DMS53 treated with DMSO at 0.1 percent for 48 hours (cell line): ENCODE measurements at regions not wholly inside any gene's neighbourhood (a gene's known extent, or its start where the extent isn't known, plus 50 kb on each side); places are given as distances from the start of the nearest gene placed in this dataset.

Source experiments
- DNase-seq: peaks from one replicate; lab custom pipeline; 2025; ENCODE audit not compliant: unreplicated experiment; lab: John Stamatoyannopoulos, UW

DNA sequence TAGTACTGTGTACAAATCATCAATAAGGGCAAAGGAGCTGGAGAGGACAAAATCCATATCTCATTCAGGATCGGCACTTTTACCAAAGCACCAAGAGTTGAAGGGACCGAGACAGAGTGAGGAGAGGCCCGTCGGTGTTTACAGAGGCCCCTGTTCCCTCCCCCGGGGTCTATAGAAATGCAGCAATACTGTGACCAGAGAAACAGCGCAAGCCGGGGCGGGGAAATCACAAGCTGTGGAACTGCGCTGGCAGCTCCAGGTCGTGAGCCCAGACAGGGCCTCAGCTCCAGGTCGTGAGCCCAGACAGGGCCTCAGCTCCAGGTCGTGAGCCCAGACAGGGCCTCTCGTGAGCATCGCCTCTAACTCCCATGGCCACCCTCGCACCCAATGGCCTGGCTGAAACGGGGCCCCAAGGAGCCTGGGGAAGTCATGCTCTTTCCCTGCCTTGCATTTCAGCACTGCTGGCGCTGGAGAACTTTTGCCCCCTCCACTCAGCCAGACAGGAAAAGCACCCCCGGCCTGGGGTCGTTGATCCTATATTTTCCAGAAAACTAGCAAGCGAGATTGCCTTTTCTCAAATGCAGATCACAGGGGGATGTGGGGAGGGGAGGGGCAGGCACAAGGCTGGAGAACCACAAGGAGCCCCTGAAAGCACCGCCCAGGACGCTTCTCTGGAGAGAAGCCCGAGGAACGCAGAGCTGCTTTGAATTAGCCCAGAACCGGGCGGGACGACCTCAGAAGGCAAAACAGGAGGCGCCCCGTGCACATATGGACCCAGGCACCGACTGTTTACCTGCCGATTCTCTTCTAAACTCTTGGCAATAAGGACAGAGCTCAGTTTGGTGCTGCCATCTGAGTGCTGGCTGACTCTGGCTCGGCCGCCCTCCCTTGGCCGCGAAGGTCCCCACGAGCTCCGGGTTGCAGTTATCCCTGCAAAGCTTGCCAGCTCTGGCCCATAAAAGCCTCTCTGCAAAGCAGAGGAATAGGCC is 223.7 kb downstream of the ACKR3 start:
- DNase-seq = no peak

- DNase-seq = peak; percentile 67
These were observed 224.7 kb downstream of the ACKR3 start for GRCh38 chr2:236794176-236794957.

DNA sequence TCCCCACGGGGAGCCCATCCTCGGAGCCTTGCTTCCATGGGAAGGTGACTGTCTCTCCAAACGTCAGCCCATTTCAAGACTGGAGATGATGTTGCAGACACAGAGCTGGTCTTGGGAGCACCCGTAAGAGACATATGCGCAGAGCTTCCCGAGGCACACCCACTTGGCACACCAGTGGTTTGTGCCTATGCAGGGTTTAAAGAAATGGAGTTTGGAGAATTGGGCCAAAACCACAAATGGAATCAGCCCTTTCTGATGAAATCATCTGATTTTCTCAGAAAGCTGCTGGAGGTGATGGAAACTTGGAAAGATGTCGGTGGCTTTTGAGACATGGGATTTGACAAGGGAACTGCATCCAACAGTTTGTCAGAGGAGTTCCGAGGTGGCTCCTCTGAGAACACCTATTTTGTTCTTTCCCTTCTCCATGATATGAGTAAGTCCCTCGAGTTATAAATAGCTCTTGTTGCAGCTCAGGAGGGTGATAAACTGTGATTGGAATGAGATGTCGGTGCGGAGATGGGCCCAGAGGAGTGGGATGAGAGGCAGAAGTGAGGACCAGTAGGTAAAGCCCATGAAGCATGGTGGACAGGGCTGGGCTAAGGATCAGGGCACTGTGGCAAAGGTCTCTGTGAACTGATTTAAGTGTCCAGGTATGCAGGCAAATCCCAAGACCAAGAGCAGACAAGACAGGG is 225.7 kb downstream of the ACKR3 start:
- DNase-seq = no peak

DNA sequence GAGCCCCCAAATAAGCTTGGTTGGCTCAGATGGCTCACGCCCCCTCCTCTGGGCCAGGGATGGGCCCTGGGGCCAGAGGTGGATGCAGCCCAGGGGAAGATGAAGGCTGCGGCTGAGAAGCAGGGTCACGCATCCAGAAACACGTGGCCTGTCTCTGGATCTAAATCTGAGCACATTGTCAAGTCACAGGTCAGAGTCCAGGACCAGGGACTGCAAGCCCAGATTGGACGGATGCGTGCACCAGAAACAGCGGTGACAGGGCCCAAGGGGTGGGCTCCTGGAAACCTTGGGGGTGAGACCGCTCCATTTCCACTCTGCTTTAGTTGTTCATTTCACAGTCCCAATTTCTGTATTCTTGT is 226.2 kb downstream of the ACKR3 start:
- no peak for DNase-seq

DNA sequence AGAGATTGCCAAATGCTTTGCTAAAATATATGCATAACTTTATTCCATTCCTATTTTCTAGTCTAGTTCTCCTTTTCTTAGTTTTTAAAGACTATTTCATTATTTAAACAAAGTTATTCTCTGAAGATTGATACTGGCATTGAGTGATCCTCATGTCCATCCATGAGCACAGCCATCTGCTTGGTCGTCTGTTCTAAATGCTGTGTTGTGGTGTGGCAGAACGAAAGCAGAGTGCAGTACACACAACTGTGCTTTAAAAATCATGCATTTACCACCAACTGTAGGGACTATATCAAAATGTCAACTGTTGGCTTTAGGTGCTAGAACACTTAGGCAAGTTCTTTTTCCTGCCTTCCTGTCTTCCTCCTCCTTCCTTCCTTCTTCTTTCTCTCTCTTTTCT is 226.6 kb downstream of the ACKR3 start:
- DNase-seq = no peak

DNA sequence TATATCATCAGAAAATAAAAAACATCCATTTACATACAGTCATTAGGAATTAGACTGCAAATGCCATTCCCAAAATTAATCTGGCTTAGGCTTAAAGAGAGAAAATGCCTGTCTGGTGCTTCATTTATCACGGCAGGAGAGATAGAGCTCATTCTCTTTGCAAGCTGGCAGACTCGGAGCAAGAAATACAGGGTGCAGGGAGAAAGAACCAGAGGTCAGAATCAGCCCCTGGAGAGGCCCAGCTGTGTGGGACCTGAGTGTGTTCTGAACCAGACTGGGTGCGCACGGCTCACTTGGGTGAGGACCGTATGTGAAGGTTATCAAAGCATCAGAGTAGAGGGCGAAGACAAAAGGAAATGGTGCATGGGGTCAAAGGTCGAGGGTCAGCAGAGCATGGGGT is 227.8 kb downstream of the ACKR3 start:
- no peak for DNase-seq

- DNase-seq = no peak
These were observed 228.9 kb downstream of the ACKR3 start for GRCh38 chr2:236798491-236798890.

DNA sequence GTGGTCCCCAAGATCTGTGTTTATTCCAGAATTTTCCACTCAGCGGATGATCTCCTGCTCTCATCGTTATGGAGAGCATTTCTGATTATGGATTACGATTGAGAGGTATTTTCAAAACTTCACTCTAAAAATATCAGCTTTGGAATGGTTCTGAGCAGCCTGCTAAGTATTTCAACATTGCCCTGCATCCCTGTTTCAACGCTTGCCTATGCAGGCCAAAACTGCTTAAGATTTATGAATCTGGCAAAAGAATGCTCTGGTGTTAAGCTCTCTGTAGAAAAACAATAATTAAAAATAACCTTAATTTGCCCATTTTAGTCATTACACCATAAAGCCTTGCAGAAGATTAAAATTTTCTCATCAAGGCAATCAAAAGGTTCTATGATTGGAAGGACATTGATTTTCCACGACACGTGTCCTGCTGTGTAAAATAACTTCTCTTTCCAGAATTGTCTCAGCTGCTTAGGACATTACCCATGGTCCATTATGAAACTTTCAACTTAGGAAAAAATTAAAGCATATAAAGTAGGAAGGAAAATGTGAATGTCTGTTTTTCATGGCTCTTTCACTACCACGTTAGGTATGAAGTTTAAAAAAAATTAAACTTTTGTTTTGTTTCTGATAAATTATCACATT is 229.9 kb downstream of the ACKR3 start:
- DNase-seq = no peak

- no peak for DNase-seq
These were observed 233.2 kb downstream of the ACKR3 start for GRCh38 chr2:236802862-236803261.

- no peak for DNase-seq
These were observed 234.0 kb downstream of the ACKR3 start for GRCh38 chr2:236803621-236804020.

- no peak for DNase-seq
These were observed 236.3 kb downstream of the ACKR3 start for GRCh38 chr2:236805800-236806531.

GRCh38 chr2:236809716-236810115 is 240.1 kb downstream of the ACKR3 start:
- no peak for DNase-seq

GRCh38 chr2:236811062-236811656 is 241.5 kb downstream of the ACKR3 start:
- DNase-seq = no peak

GRCh38 chr2:236813766-236814165 is 244.1 kb downstream of the ACKR3 start:
- DNase-seq = no peak

DNA sequence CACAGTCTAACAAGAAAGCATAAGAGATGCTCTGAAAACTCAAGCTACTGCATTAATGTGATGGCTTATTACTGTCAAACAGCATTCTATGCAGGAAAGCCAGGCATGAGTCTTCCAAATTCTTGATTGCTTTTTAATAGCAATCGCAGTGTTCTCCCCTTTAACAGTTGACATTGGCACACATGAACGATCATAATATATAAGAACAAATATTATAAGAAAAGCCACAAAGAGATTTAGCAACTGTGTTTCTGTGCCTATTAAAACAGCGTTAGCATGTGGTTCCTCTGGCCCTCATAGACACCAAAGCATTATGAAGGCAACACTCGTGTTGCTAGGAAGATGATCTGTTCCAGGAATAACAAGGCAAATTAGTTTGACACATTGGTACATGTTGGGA is 245.0 kb downstream of the ACKR3 start:
- DNase-seq = no peak

DNA sequence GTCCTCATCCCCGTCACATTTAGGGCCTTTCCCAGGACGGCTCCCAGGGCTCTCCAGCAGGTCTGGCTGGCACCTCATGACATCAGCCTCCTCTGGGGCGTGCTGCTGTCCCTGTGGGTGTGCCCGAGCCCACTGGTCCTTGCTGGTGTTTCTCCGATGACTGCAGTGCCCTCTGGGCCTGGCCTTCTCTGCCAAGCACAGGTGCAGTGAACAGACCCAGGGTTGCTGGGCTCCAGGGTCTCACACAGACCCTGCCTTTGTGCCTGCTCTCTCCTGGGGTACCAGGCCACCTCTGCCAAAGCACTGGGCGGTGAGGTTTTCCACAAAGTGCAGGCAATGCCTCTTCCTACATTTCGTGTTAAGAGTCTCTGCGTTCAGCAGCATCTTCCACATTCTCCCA is 246.1 kb downstream of the ACKR3 start:
- no peak for DNase-seq

GRCh38 chr2:236816197-236817170 is 246.9 kb downstream of the ACKR3 start:
- no peak for DNase-seq

DNA sequence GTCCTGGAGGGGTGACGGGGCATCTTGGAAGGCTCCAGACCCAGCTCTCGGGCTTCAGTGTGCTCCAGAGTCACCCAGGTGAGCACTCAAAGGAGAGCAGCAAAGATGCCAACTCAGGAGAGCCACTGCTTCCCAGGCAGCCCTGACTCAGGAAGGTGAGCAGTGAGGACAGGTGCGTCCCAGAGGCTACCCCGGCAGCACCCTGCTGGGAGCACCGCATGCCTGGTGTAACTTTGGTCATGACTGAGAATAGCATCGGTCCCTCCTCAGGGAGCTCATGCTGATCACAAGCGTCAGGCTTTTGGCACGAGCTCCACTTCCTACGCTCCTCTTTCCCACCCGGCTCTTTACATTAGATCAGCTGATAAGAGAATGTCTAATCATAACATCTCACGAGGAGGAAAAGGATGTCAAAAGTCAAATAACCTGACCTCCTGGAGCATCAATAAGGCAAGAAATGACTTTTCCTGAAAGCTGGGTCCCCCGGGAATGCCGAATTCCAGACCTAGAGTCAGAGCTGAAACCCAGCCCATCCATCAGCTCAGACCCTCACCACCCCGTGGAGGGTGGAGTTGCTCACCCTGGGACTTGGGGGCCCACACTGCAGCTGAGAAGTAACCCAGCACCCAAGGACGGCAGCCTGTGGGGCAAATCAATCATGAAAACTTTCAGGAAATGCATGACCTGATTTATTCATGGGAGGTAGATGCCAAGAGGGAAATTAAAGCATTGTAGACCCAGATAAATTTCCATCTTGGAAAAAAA is 248.8 kb downstream of the ACKR3 start:
- no peak for DNase-seq
